Liver (tissue), 3 donors: ENCODE measurements at regions not wholly inside any gene's neighbourhood (a gene's known extent, or its start where the extent isn't known, plus 50 kb on each side); places are given as distances from the start of the nearest gene placed in this dataset.

ENCODE experiments used
- ATF3 ChIP-seq: IDR thresholded peaks from 2 replicates; pipeline ENCODE4 v1.6.1; 2016; ENCODE audit warnings: antibody characterized with exemption
- CTCF ChIP-seq: fragments of 150-350 bp; IDR thresholded peaks from 2 replicates; pipeline ENCODE4 v1.5.1; 2017; ENCODE audit warnings: improper control_type of control experiment, low read depth, low read length; ENCODE audit not compliant: missing input control
- RAD21 ChIP-seq, 2 donors: IDR thresholded peaks; 2 replicates each; pipeline ENCODE4 v1.6.1; 2016; ENCODE audit warnings: antibody characterized with exemption in 2 of 2, mild to moderate bottlenecking in 2 of 2
- SP1 ChIP-seq: IDR thresholded peaks from 2 replicates; pipeline ENCODE4 v1.6.1; 2018; ENCODE audit warnings: antibody characterized with exemption, mild to moderate bottlenecking
- TF ChIP-seq, protein P1 (sequence below): IDR thresholded peaks from 2 replicates; pipeline ENCODE4 v1.6.1; 2016; ENCODE audit warnings: antibody characterized with exemption
- donor health status: healthy.
- donor health status: healthy.

DNA sequence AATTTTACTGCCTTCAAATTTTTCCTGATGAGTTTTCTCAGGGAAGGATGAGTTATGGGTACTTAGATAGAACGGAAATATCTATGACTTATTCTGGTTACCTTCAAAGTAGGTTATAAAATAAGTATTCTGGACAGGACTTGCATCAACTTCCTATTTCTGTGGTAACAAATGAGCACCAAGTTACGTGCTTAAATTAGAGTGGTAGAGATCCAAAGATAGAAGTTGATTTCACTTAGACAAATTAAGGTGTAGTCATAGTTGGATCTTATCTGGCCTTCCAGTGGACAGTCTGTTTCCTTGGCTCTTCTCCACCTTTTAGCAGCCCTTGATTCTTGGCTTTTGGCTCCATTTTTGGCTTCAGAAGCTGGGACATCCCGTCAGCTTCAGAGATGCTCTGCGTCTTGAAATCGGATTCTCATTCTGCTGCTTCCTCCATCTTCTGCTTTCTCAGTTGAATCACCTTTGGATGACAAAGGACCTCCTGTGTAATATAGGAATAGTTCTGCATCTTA is 109.9 kb downstream of the ZNF518B start:
- TF ChIP-seq CTCF = no peak
- TF ChIP-seq, protein P1, sequence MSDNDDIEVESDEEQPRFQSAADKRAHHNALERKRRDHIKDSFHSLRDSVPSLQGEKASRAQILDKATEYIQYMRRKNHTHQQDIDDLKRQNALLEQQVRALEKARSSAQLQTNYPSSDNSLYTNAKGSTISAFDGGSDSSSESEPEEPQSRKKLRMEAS = no peak
- no peak for TF ChIP-seq ATF3
- TF ChIP-seq RAD21 (IDR thresholded peaks at IDR 0.05) = no peak
- no peak for TF ChIP-seq SP1
